ENCODE measurements at regions not wholly inside any gene's neighbourhood (a gene's known extent, or its start where the extent isn't known, plus 50 kb on each side); places are given as distances from the start of the nearest gene placed in this dataset.
"Not testable (repeated sequence)": the region's sequence is repeated elsewhere in the genome, so short reads cannot be mapped to it uniquely, and the experiment has no call there.

GRCh38 chr7:150028344-150029012, 154.7 kb downstream of the ATP6V0E2 start:
- 91 to 94% methylated on average over 1 to 6 of the region's 13 CpGs for WGBS, 2 experiments (ENCODE audit: insufficient coverage in 2 of 2)
- H3K27ac ChIP-seq (ENCODE audit: low read depth, low read length, severe bottlenecking); H3K9me3 ChIP-seq (ENCODE audit: control insufficient read depth, low read length); H3K4me3 ChIP-seq (ENCODE audit: extremely low read depth, insufficient read depth, low read length, poor library complexity, severe bottlenecking); H3K36me3 ChIP-seq (ENCODE audit: control insufficient read depth, insufficient read depth, low read length); H3K4me1 ChIP-seq (ENCODE audit: control insufficient read depth, insufficient read depth, low read length, poor library complexity, severe bottlenecking): not testable (repeated sequence)

GRCh38 chr7:150029013-150029389, 155.2 kb downstream of the ATP6V0E2 start:
- no CpG with 5 or more reads among the region's 6 CpGs for WGBS, 2 experiments (ENCODE audit: insufficient coverage in 2 of 2)
- not testable (repeated sequence) for H3K27ac ChIP-seq (ENCODE audit: low read depth, low read length, severe bottlenecking); H3K9me3 ChIP-seq (ENCODE audit: control insufficient read depth, low read length); H3K4me3 ChIP-seq (ENCODE audit: extremely low read depth, insufficient read depth, low read length, poor library complexity, severe bottlenecking); H3K4me1 ChIP-seq (ENCODE audit: control insufficient read depth, insufficient read depth, low read length, poor library complexity, severe bottlenecking); H3K36me3 ChIP-seq (ENCODE audit: control insufficient read depth, insufficient read depth, low read length)

- WGBS, 2 experiments (ENCODE audit: insufficient coverage in 2 of 2), result 50% methylated on average over 1 of the region's 3 CpGs; no CpG with 5 or more reads in 1 of the 2 experiments
- not testable (repeated sequence) for H3K9me3 ChIP-seq (ENCODE audit: control insufficient read depth, low read length)
Measured at GRCh38 chr7:150031733-150032132, 158.0 kb downstream of the ATP6V0E2 start.

GRCh38 chr7:150033711-150034110, 159.9 kb downstream of the ATP6V0E2 start:
- not testable (repeated sequence) for H3K4me1 ChIP-seq (ENCODE audit: control insufficient read depth, insufficient read depth, low read length, poor library complexity, severe bottlenecking); H3K9me3 ChIP-seq (ENCODE audit: control insufficient read depth, low read length); H3K4me3 ChIP-seq (ENCODE audit: extremely low read depth, insufficient read depth, low read length, poor library complexity, severe bottlenecking); H3K27ac ChIP-seq (ENCODE audit: low read depth, low read length, severe bottlenecking); H3K36me3 ChIP-seq (ENCODE audit: control insufficient read depth, insufficient read depth, low read length)
- no CpG with 5 or more reads among the region's 23 CpGs for WGBS, 2 experiments (ENCODE audit: insufficient coverage in 2 of 2)

More at GRCh38 chr7:150031733-150032132, 158.0 kb downstream of the ATP6V0E2 start:
- not testable (repeated sequence) for H3K36me3 ChIP-seq (ENCODE audit: control insufficient read depth, insufficient read depth, low read length); H3K4me3 ChIP-seq (ENCODE audit: extremely low read depth, insufficient read depth, low read length, poor library complexity, severe bottlenecking); H3K27ac ChIP-seq (ENCODE audit: low read depth, low read length, severe bottlenecking); H3K4me1 ChIP-seq (ENCODE audit: control insufficient read depth, insufficient read depth, low read length, poor library complexity, severe bottlenecking)

GRCh38 chr7:150035769-150036168, 162.0 kb downstream of the ATP6V0E2 start:
- H3K4me3 ChIP-seq (ENCODE audit: extremely low read depth, insufficient read depth, low read length, poor library complexity, severe bottlenecking); H3K36me3 ChIP-seq (ENCODE audit: control insufficient read depth, insufficient read depth, low read length); H3K4me1 ChIP-seq (ENCODE audit: control insufficient read depth, insufficient read depth, low read length, poor library complexity, severe bottlenecking); H3K9me3 ChIP-seq (ENCODE audit: control insufficient read depth, low read length); H3K27ac ChIP-seq (ENCODE audit: low read depth, low read length, severe bottlenecking): not testable (repeated sequence)
- whole genome bisulfite sequencing, 2 experiments (ENCODE audit: insufficient coverage in 2 of 2), result 96 to 98% methylated on average over 8 to 14 of the region's 21 CpGs

- H3K9me3 ChIP-seq (ENCODE audit: control insufficient read depth, low read length); H3K4me3 ChIP-seq (ENCODE audit: extremely low read depth, insufficient read depth, low read length, poor library complexity, severe bottlenecking); H3K27ac ChIP-seq (ENCODE audit: low read depth, low read length, severe bottlenecking); H3K4me1 ChIP-seq (ENCODE audit: control insufficient read depth, insufficient read depth, low read length, poor library complexity, severe bottlenecking); H3K36me3 ChIP-seq (ENCODE audit: control insufficient read depth, insufficient read depth, low read length): not testable (repeated sequence)
- WGBS, 2 experiments (ENCODE audit: insufficient coverage in 2 of 2), result 87 to 88% methylated on average over 6 to 7 of the region's 16 CpGs
Measured at GRCh38 chr7:150039061-150039460, 165.3 kb downstream of the ATP6V0E2 start.

GRCh38 chr7:150042281-150042680, 168.5 kb downstream of the ATP6V0E2 start:
- not testable (repeated sequence) for H3K9me3 ChIP-seq (ENCODE audit: control insufficient read depth, low read length); H3K4me3 ChIP-seq (ENCODE audit: extremely low read depth, insufficient read depth, low read length, poor library complexity, severe bottlenecking); H3K36me3 ChIP-seq (ENCODE audit: control insufficient read depth, insufficient read depth, low read length); H3K27ac ChIP-seq (ENCODE audit: low read depth, low read length, severe bottlenecking); H3K4me1 ChIP-seq (ENCODE audit: control insufficient read depth, insufficient read depth, low read length, poor library complexity, severe bottlenecking)
- 100% methylated on average over 2 to 3 of the region's 20 CpGs for WGBS, 2 experiments (ENCODE audit: insufficient coverage in 2 of 2)

- not testable (repeated sequence) for H3K36me3 ChIP-seq (ENCODE audit: control insufficient read depth, insufficient read depth, low read length); H3K4me1 ChIP-seq (ENCODE audit: control insufficient read depth, insufficient read depth, low read length, poor library complexity, severe bottlenecking); H3K9me3 ChIP-seq (ENCODE audit: control insufficient read depth, low read length); H3K4me3 ChIP-seq (ENCODE audit: extremely low read depth, insufficient read depth, low read length, poor library complexity, severe bottlenecking); H3K27ac ChIP-seq (ENCODE audit: low read depth, low read length, severe bottlenecking)
- 6 to 15% methylated on average over 4 to 6 of the region's 7 CpGs for WGBS, 2 experiments (ENCODE audit: insufficient coverage in 2 of 2)
Measured at GRCh38 chr7:150044771-150045170, 171.0 kb downstream of the ATP6V0E2 start.

- H3K9me3 ChIP-seq (ENCODE audit: control insufficient read depth, low read length); H3K27ac ChIP-seq (ENCODE audit: low read depth, low read length, severe bottlenecking); H3K4me1 ChIP-seq (ENCODE audit: control insufficient read depth, insufficient read depth, low read length, poor library complexity, severe bottlenecking); H3K4me3 ChIP-seq (ENCODE audit: extremely low read depth, insufficient read depth, low read length, poor library complexity, severe bottlenecking); H3K36me3 ChIP-seq (ENCODE audit: control insufficient read depth, insufficient read depth, low read length): not testable (repeated sequence)
- 0% methylated on average over 1 of the region's 2 CpGs; no CpG with 5 or more reads in 1 of the 2 experiments for WGBS, 2 experiments (ENCODE audit: insufficient coverage in 2 of 2)
Measured at GRCh38 chr7:150045596-150045995, 171.8 kb downstream of the ATP6V0E2 start.

GRCh38 chr7:150046290-150047194, 172.8 kb downstream of the ATP6V0E2 start:
- WGBS, 2 experiments (ENCODE audit: insufficient coverage in 2 of 2), result 0% methylated on average over 1 of the region's 17 CpGs; no CpG with 5 or more reads in 1 of the 2 experiments
- not testable (repeated sequence) for H3K36me3 ChIP-seq (ENCODE audit: control insufficient read depth, insufficient read depth, low read length); H3K27ac ChIP-seq (ENCODE audit: low read depth, low read length, severe bottlenecking); H3K4me1 ChIP-seq (ENCODE audit: control insufficient read depth, insufficient read depth, low read length, poor library complexity, severe bottlenecking); H3K4me3 ChIP-seq (ENCODE audit: extremely low read depth, insufficient read depth, low read length, poor library complexity, severe bottlenecking); H3K9me3 ChIP-seq (ENCODE audit: control insufficient read depth, low read length)

GRCh38 chr7:150047329-150047728, 173.6 kb downstream of the ATP6V0E2 start:
- H3K36me3 ChIP-seq (ENCODE audit: control insufficient read depth, insufficient read depth, low read length); H3K27ac ChIP-seq (ENCODE audit: low read depth, low read length, severe bottlenecking); H3K9me3 ChIP-seq (ENCODE audit: control insufficient read depth, low read length); H3K4me1 ChIP-seq (ENCODE audit: control insufficient read depth, insufficient read depth, low read length, poor library complexity, severe bottlenecking): not testable (repeated sequence)
- H3K4me3 ChIP-seq (ENCODE audit: extremely low read depth, insufficient read depth, low read length, poor library complexity, severe bottlenecking), result peak overlapping the region; percentile 9
- 0 to 1% methylated on average over 3 to 20 of the region's 57 CpGs for WGBS, 2 experiments (ENCODE audit: insufficient coverage in 2 of 2)
